Activated T-cell treated with anti-CD3 and anti-CD28 coated beads for 24 hours (primary cell): ENCODE measurements at regions not wholly inside any gene's neighbourhood (a gene's known extent, or its start where the extent isn't known, plus 50 kb on each side); places are given as distances from the start of the nearest gene placed in this dataset.
A peak's percentile ranks its signal among the peaks of the same experiment; 100 is the strongest.

Experiments used
- DNase-seq: peaks from one replicate; pipeline ENCODE4 v3.0.0-alpha.2; 2020; ENCODE audit warnings: low read depth

DNA sequence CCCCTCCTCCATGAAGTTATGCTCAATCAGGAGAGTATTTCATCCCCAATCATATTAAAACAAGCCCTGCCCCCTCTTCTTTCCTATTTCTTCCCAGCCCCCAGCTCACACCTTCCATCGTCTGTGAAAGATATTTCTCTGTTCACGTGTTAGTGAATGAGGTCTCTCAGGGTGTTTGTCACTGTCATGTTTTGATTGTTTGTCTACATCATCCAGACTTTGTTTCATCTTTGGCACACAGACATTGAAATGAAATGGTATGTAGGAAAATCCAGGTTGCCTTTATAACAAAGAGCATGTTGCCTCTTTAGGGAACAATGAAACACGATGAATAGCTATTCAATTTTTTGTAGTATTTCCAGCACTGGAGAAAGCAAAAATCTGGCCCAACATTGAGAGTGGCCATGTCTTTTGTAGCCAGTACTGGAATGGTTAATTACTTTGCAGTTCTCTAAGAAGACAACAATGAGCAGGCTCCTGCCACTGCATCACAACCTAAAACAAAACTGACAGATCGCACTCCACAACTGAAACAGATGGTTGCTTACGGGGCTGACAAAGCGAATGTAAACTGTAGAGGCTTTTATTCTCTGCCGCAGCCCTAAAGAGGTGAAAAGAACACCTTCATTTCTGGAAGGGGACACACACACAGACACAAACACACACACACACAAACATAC, 543.6 kb upstream of the CITED2 start:
- DNase-seq: no peak

DNA sequence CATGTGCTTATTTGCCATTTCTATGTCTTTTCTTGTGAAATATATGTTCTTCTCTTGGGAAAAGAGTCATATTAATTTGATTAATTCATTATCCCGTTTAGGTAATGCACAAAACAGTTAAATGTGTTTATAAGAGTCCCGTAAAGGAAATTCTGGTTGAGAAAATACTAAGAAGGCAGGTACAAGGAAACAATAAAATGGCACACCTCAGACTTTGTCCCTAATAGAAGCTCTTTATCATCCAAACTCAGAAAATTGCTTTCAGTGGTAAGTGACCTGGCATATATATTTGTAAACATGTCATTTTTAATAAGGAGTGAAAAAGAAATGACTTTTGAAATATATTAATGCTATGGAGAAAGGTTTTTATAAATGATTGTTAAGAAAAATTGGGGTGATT, 540.5 kb upstream of the CITED2 start:
- no peak for DNase-seq

DNA sequence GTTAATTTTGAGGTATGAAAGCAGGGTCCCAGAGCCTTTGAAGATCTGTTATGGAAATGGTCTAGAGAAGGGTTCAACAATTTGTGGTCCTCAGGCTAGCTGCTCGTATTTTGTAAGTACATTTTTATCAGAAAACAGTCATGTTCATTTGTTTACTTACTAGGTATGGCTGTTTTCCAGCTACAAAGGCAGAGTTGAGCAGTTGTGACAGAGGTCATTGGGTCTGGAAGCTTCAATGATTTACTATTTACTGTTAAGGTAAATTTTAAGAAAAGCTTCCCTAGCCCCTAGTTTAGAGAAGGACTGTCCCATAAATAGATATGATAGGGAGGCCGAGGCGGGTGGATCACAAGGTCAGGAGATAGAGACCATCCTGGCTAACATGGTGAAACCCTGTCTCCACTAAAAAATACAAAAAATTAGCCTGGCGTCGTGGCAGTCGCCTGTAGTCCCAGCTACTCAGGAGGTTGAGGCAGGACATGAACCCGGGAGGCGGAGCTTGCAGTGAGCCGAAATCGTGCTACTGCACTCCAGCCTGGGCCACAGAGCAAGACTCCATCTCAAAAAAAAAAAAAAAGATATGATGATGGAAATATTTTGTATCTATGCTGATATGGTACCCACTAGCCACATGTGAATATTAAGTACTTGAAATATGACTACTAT, 538.4 kb upstream of the CITED2 start:
- DNase-seq: no peak

DNA sequence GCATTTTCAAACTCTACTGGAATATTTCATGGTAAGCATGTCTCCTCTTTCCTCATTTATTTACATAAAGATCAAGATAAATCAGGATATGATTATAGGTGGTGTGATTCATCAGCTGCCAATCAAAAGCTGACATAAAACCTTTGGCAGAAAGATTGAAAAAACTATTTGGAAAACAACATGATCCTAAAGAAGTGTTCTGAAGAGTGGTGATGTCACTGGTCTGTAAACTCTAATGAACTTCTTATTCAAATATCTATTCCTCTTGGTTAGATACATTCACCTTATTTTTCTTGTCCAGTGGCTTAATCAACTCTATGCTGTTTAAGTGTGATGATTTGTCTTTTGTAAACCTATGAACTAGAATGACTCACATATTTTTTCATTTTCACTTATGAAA, 535.5 kb upstream of the CITED2 start:
- no peak for DNase-seq

DNA sequence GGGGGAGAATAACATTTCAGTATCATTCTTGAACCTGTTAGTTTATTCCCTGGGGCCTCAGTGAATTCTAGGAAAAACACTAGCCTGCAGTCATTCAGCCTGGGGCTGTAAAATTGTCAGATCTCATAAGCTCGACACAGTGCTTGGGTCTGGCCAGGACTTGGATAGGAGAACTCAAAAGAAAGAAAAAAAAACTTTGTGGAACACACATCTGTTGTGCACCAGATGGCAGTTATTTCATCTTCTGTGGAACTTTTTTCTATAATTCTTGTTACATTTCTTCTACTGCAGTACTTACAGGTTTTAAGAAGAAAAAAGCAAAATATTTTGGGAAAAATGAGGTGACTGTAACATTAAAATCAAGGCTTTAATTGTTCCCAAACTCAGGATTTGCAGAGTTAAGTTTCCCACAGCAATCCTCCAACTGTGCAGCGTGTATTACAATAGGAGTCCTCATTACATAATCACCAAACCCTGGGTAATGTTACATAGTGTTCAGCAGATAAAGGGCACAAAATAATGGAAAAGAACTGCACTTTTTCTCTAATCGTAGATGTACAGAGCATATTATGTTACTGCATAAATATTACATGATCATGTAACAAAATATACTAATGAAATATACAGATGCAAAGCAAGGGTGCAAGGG, 531.1 kb upstream of the CITED2 start:
- no peak for DNase-seq

DNA sequence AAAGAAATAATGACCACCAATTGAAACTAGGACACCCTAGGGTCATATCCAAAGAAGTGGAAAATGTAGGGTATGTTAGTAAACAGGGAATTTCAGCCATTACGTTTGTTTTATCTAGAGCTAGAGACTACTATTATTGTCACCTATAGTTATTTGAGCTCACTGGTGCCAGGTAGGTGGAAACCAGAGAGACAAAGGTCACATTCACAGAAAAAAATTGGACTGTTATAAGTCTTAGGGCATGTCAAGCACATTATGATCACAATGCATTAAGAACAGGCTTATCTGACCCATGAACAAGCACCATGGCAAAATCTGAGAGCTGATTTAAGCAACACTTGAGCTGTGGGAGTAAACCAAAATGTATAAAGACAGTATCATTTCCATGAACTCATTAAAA, 530.1 kb upstream of the CITED2 start:
- DNase-seq: no peak

DNA sequence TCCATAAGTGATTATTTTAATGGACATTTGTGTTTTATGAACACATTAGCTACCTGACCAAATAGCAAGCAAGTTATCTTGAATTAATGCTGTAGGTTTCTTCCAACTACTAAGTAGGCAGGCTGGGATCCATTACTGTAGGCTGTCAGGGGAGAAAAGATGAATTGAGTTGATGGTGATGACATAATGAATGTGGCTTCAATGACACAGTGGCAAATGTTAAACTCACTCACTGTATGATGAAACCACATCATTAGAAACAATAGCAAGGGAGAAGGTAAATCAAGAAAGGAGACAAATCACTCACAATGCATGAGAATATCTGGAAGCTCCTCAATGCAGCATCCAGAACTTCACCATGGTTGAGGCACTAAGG, 529.7 kb upstream of the CITED2 start:
- DNase-seq: no peak

DNA sequence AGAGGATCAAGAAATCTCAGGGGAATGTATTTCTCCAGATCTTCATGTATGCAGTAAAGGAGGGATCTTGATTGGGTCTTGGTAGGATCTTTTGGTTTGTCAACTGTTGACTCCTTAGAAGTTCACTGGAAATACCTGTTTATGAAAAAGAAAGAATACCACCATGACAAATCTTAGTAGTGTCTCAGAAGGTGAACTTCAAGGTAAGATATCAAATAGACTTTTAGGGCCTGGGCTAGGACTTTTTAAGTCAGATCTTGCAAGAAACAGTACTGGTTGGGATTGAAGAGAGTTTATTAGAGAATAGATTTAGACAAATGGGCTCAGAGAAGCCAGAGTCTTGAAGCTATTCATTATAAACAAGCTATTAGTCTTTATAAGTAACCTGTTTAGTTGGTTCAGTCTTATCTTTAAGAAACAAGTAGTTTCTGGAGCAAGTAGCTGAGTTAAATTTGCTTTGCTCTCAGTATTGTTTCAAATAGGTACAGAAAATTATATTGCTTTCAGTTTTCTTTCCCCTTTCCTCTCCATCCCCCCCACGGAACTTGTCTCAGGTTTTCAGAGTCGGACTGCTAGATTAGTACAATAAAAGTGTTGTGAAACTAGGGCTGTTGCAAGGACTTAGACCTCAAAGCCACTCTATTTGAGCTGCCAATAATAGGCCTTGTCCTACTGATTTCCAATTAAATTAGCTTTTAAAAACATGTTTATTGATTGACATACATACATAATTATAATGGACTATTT, 529.1 kb upstream of the CITED2 start:
- DNase-seq: no peak

DNA sequence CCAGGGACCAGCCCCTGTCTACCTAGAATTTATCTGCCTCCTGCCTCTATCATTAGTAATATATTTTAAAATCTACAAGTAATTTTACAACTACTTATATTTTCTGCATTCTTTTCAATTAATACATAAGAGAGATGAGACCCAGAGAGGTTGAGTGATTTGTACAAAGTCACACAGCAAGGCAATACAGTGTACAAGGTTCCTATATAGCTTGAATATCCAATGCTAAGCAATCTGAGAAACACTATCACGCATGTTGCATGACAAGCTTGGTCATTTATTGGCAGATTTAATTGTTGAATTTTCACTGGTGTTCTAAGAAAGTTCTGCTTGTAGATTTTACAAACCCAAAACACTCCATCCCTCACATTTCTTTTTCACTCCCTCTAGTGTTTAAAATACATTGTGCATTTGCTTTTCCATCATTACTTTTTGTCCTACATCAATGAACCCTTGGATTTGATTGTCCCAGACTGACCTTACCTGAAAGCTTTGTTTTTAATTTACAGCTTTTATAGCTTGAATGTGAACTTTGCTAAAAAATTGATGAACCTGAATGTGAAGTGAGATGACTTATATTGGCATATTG, 520.9 kb upstream of the CITED2 start:
- no peak for DNase-seq

DNA sequence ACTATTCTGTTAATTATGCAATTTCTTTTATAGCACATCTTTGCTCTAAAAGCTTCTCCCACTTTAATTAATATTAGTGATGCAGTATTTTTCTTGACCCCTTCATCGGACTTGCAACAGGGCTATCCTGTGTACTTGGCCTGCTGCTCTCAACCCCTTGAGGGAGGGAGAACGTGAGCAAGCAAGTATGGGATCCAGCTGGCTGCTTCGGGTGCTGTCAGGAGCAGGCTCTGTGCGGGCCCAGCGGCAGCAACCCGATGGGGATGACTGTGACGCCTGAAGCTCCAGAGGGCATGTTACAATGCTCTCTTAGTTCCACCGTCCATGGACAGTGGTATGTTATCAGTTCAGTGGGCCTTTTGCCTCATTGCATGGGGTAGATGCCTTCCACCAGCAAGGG, 519.8 kb upstream of the CITED2 start:
- DNase-seq: no peak

DNA sequence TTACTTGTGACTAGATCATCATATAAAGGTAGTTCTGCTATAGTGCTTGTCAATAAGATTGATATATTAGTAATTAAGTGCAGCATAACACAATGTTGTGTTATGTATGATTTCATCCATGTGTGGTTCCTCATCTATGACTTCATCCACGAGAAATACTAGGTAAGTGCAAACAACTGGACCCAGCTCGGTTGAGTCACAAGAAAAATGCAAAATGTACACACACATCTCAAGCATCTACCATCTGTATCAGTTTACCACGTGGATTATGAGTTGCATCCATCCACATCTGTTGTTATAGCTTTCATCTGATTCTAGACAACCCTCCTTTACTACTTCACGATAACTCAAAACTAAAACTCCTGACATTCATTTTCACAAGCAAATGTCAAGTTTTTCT, 517.0 kb upstream of the CITED2 start:
- DNase-seq: no peak

DNA sequence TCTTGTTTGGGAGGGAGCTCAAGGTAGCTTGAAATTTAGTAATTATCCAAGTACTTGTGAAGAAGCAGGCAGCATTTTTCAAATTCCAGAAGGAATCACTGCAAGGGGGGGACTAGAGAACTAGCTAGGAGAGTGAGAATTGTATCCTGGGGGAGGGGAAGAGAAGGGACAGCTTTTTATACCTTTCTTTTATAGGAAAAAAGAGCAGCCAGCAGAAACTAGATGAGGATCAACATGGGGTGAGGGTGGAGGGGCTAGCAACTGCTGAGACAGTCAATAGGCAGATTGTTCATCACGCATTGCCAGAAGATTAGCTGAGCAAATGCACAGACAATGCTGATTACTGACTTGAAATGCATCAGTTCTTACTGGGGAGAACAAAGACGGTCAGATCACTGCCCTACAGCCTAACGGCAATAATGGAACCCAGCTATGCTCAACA, 514.3 kb upstream of the CITED2 start:
- no peak for DNase-seq

DNA sequence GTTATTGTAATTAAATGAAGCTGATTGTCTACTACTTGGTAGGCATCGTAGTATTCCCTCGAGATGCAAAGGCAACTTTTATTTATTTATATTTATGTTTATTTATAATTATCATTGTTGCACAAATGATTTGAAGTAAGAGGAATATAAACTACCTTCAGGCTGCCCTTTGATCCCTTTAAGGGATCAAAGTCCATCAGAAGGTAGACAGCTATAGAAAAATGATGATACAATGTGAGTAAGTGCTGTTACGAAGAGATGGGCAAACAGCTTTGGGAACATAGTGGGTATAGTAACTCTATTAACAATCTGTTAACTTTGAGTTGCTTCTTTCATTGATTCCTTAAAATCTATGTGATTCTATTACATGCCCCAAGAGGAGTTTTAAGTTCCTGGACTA, 512.8 kb upstream of the CITED2 start:
- no peak for DNase-seq

DNA sequence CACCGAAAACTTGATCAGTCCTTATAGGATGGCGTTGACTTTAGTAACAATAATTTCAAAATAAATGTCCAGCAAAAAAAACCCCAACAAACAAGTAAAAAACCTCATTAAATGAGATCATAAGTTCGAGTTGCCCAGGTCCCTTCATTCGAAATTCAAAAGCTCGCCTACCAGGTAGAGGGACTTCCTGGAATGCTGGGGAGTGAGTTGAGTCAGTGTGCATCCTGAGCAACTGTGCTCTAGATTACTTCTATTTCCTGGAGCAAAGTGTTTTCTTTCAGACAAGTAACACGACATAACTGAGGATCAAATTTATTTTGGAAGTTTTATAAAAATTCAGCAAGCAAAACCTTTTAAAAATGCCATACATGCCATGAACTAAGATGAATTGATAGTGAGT, 511.9 kb upstream of the CITED2 start:
- no peak for DNase-seq

DNA sequence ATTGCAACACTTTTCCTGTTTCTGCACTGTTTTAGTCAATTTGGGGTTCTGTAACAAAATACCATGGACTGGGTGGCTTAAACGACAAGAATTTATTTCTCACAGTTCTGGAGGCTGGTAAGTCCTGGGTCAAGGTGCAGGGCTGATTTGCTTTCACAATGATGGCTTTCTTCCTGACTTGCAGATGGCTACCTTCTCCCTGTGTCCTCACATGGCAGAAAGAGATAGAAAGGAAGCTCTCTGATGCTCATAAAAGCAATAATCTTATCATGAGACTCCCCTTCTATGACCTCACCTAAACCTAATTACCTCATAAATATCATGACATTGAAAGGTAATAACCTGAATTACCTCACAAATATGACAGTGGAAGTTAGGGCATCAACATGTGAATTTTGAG, 511.5 kb upstream of the CITED2 start:
- DNase-seq: no peak

DNA sequence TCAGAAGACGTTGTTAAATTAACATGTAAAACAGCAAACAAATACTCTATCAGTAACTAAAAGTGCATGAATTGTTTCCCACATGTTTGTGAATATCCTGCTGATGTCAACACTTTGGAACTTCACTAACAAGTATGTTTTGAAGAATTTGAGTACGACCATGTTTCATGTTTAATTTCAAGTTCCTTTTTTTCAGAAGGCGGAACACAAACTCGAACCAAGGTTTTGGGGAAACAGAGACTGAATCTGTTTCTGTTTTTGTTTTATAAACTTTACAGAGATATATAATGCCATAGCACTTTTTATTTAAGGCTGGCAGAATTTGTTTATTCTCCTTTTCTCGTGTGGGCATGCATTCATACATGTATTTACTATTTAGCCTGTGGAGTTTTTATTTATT, 509.3 kb upstream of the CITED2 start:
- DNase-seq: no peak

DNA sequence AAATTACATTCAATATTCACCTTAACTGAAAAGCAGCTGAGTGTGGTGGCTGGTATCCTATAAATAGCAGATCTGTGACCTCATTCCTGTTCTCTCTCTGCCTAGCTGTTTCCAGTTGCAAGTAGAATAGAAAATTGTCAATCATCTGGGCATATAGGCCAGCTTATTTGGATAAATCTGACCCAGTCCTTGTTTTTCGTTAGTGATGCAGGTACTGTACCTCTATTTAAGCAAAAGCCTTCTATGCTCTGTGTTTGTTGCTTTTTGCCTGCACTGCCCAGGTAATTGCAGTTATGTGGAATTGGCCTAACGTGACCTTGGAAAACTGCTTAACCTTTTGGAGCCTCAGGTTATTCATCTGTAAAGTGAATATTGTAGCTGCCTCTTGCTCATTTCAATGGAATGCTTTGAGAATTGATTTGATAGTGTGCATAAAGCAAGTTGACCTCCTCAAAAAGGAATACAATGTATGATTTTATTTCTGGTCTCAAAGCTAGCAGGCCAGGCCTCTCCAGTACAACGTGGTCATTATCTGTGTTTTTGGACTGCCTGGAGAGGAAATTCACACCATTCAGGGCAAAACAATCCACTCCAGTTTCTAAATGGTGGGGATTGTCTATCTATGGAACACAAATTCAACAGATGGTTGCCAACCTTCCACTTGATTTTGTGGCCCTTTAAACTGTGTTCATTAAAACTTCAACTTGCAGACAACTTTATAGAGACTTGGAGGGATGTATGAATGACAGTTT, 508.7 kb upstream of the CITED2 start:
- no peak for DNase-seq

DNA sequence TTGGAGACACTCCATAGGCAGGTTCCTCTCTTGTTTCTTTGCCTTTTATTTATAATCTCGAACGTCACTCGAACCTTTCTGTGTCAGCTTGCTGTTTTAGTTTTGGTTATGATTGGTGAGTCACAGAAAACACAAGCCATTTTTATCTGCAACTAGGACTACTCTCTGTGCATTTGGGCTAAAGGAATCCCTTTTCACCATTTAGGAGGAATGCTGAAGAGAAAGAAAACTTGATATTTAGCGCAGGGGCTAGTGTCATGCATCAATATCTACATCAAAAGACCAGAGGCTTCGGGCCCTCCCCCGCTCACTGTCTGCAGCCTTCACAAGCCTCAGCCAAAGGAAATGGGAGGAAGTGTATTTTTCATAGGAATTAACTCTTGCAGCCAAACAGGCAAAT, 507.8 kb upstream of the CITED2 start:
- no peak for DNase-seq

DNA sequence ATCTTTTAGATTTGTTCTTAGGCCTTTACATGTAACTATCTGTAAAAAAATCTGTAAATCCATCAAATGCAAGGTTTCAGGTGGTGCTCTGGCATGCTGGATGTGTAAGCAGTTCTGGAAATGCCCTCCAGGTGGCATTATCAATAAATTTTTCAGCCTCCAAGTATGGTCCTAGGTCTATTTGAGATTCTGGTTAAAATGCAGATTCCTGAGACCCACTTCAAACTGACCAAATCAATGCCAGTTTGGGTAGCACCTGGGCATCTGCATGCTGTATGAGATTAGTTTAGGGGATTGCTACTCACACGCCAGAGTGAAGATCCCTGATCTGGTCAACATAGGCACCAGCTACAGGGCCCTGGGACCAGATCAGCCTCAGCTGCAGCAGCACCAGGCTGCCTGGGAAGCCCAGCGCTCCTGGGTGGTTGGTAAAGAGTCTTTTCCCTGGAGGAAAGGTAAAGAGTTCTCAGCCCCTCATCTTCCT, 507.3 kb upstream of the CITED2 start:
- DNase-seq: peak; percentile 2

DNA sequence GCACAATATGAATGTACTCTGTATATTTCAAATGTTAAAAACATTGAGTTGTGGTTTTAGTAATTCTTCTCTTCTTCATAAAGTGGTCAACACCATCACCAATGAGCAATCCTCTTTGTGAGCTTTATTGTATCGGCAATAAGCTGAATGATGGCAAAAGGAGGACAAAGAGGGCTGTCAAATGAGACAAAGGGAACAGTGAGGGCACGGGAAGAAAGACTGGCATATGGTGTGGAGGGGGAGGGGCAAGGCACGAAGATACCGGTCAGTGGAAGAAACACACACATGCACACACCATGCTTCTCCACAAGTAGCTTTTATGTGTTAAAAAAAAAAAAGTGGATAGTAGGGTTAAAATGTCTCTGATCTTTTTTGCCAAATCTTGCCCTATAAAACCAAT, 506.8 kb upstream of the CITED2 start:
- DNase-seq: no peak

DNA sequence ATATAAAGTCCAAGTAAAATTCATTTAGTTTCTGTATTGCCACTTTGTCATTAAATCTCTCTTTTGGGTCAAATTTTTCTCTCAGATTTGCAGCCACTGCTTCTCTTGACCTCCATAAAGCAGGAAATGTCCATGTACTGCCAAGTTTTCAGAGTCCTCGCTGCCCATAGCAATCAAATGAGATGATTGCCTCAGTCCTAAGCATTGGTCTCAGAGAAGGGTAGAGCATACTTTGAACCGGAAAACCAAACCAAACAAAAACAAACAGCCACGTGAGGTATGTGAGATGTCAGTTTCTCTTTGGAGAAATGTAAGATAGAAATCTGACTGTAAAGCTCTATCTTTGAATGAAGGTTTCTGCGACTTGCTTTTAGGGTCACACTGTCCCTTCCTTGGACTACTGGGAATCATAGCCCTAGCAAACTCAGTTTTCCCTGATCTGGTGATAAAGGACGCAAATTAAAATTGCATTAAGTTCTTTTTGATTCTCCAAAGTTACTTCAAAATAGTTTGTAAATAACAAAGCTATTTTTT, 505.4 kb upstream of the CITED2 start:
- no peak for DNase-seq
